HG03064 (cell line): ENCODE measurements at regions not wholly inside any gene's neighbourhood (a gene's known extent, or its start where the extent isn't known, plus 50 kb on each side); places are given as distances from the start of the nearest gene placed in this dataset.
A peak's percentile ranks its signal among the peaks of the same experiment; 100 is the strongest.
"Not testable (repeated sequence)": the region's sequence is repeated elsewhere in the genome, so short reads cannot be mapped to it uniquely, and the experiment has no call there.

Source experiments
- ATAC-seq: cut with Tn5 transposase; IDR thresholded peaks from one replicate; pipeline ENCODE4 v1.9.1; 2021; ENCODE audit warnings: low read depth; ENCODE audit not compliant: unreplicated experiment

DNA sequence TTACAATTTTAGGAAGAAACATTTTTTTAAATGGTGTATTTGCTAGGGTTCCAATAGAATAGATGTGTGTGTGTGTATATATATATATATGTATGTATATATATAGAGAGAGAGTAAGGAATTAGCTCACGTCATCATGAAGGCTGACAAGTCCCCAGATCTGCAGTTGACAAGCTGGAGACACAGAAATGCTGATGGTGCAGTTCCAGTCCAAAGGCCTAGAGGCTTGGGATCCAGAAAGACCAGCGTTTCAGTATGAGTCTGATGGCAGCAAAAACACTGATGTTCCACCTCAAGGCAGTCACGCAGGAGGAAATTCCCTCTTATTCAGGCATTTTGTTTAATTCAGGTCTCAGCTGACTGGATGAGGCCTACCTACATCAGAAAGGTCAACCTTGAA lies 386.8 kb downstream of the PTH2R start:
- ATAC-seq, result no peak

DNA sequence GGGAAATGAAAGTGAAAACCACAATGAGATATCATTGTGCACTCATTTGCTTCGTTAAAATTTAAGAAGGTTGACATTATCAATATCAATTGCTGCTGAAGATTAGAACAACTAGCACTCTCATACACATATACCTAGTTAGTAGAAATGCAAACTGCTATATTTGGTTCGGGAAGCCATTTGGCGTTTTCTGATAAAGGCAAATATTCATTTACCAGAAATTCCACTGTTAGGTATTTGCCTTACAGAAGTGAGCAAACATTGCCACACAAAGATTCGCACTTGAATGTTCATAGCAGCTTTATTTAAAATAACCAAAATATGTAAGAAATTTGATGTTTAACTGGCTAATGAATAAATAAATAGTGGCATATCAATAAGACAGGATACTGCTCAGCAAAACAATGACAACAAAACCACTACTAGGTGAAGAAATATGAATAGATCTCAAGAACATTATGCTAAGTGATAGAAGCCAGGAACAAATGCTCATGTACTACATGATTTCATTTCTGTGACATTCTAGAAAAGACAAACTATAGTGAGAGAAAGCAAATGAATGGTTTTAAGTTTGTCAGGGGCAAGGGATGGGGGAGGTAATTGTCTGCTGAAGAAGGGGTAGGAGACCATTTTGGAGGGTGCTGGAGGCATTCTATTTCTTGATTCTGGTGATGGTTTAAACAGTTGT lies 387.8 kb downstream of the PTH2R start:
- ATAC-seq, result no peak

DNA sequence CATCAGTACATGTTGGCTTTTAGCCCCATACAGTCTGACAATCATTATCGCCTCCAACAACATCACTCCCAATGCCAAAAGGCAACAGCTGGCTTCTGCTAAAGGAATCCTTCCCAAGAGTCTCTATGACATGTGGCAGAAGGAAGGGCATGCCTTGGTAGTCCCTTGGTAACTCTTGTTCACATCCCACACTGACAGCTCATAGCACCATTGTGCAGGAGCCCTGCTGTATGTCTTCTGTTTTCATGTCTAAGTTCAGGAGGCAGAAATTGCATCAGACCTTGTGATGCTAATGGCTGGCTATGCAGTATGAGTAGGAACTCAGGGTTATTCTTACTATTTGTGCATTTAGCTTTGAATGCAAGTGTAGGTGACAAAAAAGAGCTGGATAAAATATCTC lies 392.1 kb downstream of the PTH2R start:
- ATAC-seq, result no peak

DNA sequence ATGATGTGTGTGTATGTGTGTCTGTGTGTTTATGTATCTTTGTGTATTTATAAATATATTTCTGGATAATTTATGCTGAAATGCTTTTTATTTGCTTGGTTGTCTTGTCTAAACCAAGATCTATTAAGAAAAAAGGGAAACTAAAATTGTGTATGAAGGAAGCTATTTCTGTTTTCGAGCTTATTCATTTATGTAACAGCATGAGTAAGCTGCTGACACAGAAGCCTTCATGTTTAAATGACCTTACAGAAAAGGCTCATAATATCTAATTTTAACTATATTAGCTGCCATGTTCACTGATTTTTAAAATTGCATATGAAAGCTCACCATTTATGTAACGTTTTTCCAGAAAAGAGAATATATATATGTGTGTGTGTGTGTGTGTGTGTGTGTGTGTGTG lies 392.8 kb downstream of the PTH2R start:
- ATAC-seq, result no peak

DNA sequence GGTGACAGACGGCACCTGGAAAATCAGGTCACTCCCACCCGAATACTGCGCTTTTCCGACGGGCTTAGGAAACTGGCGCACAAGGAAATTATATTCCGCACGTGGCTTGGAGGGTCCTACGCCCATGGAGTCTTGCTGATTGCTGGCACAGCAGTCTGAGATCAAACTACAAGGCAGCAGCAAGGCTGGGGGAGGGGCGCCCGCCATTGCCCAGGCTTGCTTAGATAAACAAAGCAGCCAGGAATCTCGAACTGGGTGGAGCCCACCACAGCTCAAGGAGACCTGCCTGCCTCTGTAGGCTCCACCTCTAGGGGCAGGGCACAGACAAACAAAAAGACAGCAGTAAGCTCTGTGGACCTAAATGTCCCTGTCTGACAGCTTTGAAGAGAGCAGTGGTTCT lies 394.3 kb downstream of the PTH2R start:
- not testable (repeated sequence) for ATAC-seq

DNA sequence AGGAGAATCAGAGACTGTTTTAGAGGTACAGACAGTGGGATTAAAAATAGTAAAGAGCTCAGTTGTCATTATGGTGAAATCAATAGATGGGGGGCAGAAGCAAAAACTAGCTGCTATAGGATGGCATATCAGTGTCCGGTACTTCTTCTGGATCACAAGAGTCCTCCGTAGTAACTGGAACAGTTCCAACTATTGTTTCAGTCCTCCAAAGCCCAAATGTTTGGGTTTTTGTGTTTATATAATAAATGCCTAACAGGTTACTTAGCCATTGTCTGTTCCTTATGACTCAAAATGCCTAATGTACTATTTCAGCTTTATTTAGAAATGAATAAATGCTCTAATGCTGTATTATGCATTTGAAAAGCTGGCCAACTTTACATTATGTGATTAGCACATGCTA lies 401.2 kb downstream of the PTH2R start:
- ATAC-seq, result no peak

DNA sequence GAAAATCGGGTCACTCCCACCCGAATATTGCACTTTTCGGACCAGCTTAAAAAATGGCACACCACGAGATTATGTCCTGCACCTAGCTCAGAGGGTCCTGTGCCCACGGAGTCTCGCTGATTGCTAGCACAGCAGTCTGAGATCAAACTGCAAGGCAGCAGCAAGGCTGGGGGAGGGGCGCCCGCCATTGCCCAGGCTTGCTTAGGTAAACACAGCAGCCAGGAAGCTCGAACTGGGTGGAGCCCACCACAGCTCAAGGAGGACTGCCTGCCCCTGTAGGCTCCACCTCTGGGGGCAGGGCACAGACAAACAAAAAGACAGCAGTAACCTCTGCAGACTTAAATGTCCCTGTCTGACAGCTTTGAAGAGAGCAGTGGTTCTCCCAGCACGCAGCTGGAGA lies 405.3 kb downstream of the PTH2R start:
- ATAC-seq, result not testable (repeated sequence)

DNA sequence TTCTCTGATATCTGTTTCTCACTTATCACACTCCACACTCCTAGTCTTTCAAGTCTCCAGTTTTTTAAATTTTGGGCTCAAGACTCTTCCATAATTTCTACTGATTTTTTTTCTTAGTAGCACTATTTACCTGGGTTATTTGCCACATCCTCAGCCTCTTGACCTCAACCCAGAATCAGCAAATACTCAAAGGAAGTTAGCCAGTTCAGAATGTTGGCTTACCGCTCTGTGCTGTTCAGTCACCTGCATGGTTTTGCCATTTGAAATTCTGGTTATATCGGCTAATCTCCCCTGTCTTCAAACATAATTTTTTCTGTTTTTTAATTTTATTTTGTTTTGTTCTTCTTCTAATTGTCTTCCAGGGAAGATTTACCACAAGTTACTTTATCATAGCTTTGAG lies 412.6 kb downstream of the PTH2R start:
- no peak for ATAC-seq

DNA sequence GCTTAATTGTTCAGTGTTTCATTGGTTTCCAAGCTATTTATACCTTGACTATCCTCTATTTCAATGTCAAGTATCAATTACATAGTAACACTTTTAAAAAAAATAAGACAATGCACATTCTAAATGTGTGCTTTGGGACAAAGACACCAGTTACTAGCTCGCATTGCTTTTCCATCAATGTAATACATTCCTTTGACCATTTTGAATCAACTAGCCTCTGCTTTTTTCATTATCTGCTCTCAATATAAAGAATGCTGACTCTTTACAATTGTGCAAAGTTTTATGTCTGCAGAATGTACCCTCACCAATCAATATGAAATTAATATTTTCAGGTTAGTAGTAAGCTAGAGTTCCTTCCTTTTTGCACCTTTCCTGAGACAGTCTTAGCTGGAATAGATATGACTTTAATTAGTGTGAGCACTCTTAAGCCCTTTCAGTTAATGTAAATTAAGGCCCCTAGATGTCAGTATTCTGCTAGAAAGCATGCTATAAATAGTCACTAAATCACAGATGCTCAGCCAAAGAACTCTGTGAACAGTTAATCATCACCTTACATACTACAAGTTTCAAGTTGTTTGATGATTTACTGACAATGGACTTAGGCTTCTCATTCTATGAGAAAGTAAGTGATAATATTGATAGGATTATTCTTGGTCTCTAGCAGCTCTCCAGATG lies 413.6 kb downstream of the PTH2R start:
- ATAC-seq, result peak; percentile 88

DNA sequence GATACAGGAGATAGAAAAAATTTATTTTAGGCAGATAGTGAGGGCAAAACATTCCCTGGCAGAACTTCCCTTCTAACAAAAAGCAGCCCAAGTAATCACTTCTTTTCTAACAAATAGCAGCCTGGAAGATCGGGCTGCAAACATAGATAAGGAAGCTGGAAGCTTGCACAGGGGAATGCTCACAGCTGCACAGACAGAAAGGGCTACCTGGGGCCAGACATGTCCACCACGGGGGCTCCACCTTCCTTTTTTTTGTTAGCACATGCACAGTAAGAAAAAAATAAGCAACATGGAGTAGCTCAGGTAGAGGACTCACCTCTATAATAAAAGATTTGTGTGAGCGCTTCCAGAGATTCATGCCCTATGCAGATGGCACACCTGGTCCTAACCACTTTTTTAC lies 420.5 kb downstream of the PTH2R start:
- ATAC-seq, result no peak

DNA sequence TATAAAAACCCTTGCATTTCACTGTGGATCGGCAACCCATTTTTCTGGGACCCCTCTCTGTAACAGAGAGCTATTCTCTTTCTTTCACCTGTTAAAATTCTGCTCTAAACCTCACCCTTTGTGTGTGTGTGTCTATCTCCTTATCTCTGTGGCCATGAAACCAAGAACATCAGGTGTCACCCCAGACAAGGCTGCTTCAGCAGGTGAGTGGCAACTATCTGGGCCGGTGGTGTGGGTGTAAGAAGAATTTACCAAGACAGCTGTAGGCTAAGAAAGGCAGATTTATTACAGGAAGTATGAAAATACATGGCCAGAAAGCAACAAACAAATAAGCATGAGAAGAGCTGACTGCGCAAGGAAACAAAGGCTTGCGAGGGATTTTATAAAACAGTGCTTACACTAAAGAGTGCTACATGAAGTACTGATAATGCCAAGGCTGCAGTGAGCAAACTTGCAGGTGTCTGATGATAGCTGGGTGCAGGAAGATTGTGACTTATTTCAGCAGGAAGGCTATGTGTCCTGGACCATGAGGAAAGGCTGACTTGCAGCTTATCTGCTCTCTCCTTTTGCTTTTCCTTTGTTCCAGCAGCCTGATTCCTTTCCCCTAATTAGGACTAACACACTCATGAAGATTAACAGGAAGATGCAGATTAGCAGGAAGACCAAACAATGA lies 421.1 kb downstream of the PTH2R start:
- no peak for ATAC-seq

DNA sequence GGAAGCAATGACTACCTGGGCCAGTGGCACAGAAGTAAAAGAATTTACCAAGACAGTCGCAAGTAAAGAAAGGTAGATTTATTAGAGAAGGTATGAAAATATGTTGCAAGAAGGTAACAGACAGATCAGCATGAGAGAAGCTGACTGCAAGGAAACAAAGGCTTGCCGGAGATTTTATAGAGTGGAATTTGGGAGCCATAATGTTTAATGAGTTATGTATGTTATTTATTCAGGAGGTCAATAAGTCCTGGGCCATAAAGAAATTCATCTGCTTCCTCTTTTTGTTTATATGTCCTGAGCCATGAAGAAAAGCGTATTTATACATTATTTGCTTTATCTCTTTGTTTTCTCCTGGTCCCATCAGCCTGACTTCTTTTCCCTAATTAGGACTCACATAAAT lies 423.6 kb downstream of the PTH2R start:
- no peak for ATAC-seq

DNA sequence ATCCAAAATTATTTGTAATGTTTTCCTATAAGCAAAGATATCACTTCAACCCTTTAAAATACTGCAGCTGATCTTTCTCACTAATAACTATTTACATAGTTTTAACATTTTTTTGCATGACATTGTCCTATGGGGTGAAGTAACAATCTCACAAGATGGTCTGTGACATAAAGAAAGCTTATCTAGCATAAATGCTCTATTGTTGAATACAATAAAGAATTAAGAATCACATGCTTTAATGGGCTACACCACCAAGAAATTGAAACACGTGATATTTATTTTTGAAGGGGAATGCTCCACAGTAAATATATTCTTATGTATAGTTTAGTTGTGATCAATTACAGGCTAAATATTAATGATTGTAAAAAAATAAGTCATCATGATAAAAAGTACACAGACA lies 441.1 kb downstream of the PTH2R start:
- ATAC-seq, result no peak

DNA sequence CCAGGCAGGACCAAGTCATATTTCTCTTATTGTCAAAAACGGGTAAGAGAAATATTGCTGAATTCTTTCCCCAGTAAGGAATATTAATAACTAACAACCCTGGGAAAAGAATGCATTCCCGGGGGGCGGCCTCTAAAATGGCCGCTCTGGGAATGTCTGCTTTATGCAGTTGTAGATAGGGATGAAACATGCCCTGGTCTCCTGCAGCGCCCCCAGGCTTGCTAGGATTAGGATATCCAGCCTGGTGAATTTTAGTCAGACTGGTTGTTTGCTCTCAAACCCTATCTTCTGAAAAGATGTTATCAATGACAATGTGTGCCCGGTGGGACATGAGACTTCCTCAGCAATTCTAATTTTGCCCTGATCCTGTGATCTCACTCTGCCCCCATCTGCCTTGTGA lies 448.1 kb downstream of the PTH2R start:
- ATAC-seq, result no peak

DNA sequence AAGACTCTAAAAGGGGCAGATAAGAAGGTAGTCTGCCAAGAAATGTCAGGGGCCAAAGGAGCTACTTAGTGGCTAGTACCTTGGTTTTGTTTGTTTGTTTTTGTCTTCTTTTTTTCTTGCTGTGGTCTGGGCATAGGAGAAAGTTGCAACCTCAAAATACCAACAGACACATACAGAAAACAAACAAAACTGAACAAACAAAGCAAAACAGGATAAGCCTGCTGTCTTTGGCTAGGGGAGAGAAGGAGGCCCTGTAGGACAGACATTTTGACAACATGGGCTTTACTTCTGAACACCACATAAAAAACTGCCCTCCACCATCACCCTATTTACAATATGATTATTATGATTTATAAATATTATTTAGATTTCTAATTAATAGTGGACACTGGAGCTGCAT lies 460.8 kb downstream of the PTH2R start:
- ATAC-seq, result no peak

DNA sequence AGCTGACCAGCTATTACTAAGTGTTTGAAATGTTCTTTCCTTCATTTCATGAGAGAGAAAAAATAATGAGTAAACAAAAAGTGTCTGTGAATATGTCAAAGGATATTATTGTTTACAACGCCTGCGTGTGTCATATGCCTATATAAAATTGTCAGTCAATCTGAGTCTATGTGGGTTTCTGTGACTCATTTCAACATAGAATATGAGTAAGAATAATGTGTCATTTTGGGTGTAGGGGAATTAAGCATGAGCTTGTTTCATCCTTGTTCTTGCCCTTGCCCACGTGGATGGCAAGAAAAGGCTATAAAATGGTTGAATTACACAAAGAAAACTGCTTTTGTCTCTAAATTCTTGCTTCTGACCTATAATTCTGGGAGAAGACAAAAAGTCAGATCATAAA lies 466.0 kb downstream of the PTH2R start:
- ATAC-seq, result no peak

DNA sequence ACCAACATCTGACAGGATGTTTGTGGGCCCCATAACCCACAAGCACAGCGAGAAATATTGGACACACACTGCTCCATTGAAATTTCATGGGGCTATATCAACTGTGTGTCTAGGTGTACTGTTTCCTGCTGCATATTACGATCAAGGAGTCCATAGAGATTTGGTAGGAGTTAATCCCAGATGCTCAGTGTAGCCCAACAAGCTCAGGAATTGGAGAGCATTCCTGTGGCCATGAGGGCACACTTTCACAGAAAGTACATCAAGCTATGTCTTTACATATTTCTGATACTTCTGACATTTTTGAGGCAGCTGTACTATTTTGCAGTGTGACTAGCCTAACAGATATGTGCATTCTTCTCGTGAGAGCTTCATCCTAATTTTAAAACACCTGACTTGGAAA lies 473.1 kb downstream of the PTH2R start:
- ATAC-seq, result no peak

DNA sequence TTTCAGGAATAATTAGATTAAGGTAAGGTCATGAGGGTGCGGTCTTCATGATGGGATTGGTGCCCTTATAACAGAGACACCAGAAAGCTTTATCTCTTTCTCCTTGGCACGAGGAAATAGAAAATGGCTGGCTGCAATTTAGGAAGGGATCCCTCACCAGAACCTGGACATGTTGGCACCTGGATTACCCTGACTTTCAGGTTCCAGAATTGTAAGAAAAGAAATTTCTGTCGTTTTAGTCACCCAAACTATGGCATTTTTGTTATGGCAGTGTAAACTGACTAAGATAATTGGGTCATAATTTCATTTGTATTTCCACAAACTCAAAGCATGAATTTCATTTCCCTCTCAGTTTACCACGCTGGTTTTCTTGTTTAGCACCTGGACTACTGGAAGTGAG lies 473.6 kb downstream of the PTH2R start:
- no peak for ATAC-seq

DNA sequence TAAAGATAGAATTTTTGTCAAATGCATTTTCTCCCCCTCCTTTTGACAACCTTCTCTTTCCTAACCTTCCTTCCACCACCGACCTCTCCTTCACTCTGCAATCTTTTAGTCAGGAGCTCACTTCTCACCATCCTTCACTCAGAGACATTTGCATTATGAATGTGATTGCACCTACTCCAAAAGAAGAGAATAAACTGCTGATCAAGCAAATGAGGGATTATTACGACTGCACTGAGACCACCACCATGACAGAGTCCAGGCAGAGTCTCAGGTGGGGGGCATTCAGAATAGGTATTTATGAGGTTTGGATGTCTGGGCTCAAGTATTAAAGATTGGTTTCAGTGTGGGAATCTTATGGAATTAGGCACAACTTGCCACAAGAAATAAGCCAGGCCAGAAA lies 483.9 kb downstream of the PTH2R start:
- no peak for ATAC-seq

DNA sequence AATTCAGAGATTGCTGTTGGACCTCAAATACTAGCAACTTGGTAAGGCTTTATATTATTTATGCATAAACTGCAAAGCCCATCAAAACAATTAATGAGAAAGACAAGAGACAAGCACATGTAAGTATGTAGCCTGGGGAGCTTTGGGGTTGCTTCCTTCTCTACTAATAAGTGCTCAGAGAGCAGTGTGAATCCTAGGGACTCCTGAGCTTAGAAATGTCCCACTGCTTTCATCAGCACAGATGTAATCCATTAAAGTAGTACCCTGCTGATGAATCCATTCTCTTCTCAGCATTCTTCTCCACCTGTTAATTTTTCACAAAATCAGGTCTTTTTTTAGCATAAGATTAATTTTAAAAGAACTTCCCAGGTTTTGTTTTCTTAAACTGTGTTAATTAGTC lies 485.6 kb downstream of the PTH2R start:
- ATAC-seq, result no peak

DNA sequence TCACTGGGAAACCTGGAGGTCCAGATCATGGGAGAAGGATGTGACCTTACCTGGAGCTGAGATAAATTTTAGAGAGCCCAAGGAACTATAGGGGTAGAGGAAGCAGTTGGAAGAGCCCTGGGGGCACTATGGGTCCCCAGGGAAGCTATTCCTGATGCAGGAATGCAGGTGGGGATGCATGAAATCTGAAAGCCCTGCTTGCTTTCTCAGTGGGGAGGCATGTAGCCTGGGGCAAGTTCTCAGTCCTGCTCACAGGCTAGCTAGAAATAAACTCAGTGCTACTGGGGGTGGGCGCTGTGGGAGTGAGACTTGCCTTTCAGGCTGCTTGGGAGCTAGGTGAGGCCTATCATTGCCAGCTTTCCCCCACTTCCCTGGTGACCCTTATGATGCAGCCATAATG lies 499.7 kb downstream of the PTH2R start:
- ATAC-seq, result no peak

DNA sequence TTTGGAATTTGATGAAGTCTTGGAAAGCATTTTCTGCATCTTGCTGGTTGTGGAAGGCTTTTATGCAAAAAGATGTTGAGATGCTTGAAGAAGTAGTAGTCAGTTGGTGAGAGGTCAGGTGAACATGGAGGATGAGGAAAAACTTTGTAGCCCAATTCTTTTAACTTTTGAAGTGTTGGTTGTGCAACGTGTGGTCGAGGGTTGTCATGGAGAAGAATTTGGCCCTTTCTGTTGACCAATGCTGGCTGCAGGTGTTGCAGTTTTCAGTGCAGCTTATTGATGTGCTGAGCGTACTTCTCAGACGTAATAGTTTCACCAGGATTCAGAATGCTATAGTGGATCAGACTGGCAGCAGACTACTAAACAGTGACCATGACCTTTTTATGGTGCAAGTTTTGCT lies 508.4 kb upstream of the MAP2 start:
- ATAC-seq, result no peak
